GM12878 (cell line): ENCODE measurements at regions not wholly inside any gene's neighbourhood (a gene's known extent, or its start where the extent isn't known, plus 50 kb on each side); places are given as distances from the start of the nearest gene placed in this dataset.

Source experiments
- ATAC-seq: fragments of 200-7000 bp; cut with Tn5 transposase; 3 replicates; pipeline ENCODE4 v1.9.1; 2020; ENCODE audit warnings: mild to moderate bottlenecking, moderate library complexity
- BruUV-seq: library from RNA; stranded (reverse); fragments of 400-500 nt; replicated peaks from 2 replicates; lab custom pipeline; 2021; lab: Mats Ljungman, UMichigan
- CTCF ChIA-PET: fragments of 300-600 bp; sonication (Branson Sonifier 250); formaldehyde crosslinking; extraction: SDS; loops from one replicate; lab custom pipeline; 2021; ENCODE audit warnings: inconsistent platforms; lab: Yijun Ruan, JAX
- POLR2A ChIA-PET: fragments of 350-600 bp; formaldehyde crosslinking; extraction: SDS; loops from one replicate; lab custom pipeline; 2021; ENCODE audit warnings: inconsistent platforms; lab: Charles Lee
- RAD21 ChIA-PET: fragments of 300-600 bp; sonication (Branson Sonifier 250); formaldehyde crosslinking; loops from one replicate; lab custom pipeline; 2023; ENCODE audit warnings: antibody characterized with exemption; ENCODE audit not compliant: unreplicated experiment; lab: Charles Lee
- SMC1A ChIA-PET: fragments of 300-600 bp; sonication (Branson Sonifier 250); formaldehyde crosslinking; loops from one replicate; lab custom pipeline; 2023; ENCODE audit not compliant: unreplicated experiment, uncharacterized antibody; lab: Charles Lee
- DNase-seq: peaks from one replicate; pipeline ENCODE4 v3.0.0-alpha.2; 2011; ENCODE audit warnings: low read depth, low spot score
- FAIRE-seq: peaks from 3 replicates; lab custom pipeline; 2011; peaks lifted over from hg19 to GRCh38; lab: Jason Lieb, UNC
- H2AFZ ChIP-seq: 2 replicates; pipeline ENCODE4 v1.6.0; 2011; ENCODE audit warnings: low read depth, low read length, control low read depth; ENCODE audit not compliant: control insufficient read depth
- H3K27ac ChIP-seq: 2 replicates; pipeline ENCODE4 v1.5.1; 2011; ENCODE audit warnings: control low read depth; ENCODE audit not compliant: control insufficient read depth, insufficient read depth
- H3K27me3 ChIP-seq, 2 experiments: replicated peaks in 1 of 2; 2 replicates each; pipeline versions ENCODE4 v1.6.0 to v1.6.1; 2011; ENCODE audit warnings: low read length in 1 of 2; ENCODE audit not compliant: control insufficient read depth in 2 of 2, insufficient read depth in 2 of 2
- H3K36me3 ChIP-seq, 2 experiments: 2 replicates each; pipeline ENCODE4 v1.5.1; 2011; ENCODE audit warnings: low read length in 1 of 2; ENCODE audit not compliant: control insufficient read depth in 2 of 2, insufficient read depth in 2 of 2
- H3K4me1 ChIP-seq: 2 replicates; pipeline ENCODE4 v1.6.1; 2011; ENCODE audit warnings: mild to moderate bottlenecking, low read length, moderate library complexity, mixed read lengths; ENCODE audit not compliant: control insufficient read depth, insufficient read depth
- H3K4me2 ChIP-seq: 2 replicates; pipeline ENCODE4 v1.6.0; 2011; ENCODE audit warnings: control low read depth; ENCODE audit not compliant: control insufficient read depth, insufficient read depth
- H3K4me3 ChIP-seq: fragments of 200-600 bp; sonication (generic); 2 replicates; pipeline ENCODE4 v1.5.1; 2016
- H3K79me2 ChIP-seq: 2 replicates; pipeline ENCODE4 v1.6.0; 2011; ENCODE audit warnings: low read length; ENCODE audit not compliant: control insufficient read depth, insufficient read depth
- H3K9ac ChIP-seq: 2 replicates; pipeline ENCODE4 v1.8.0; 2011; ENCODE audit warnings: low read length, control low read depth, mixed read lengths; ENCODE audit not compliant: control insufficient read depth, insufficient read depth
- H3K9me3 ChIP-seq: replicated peaks from 3 replicates; pipeline ENCODE4 v1.5.1; 2011; ENCODE audit warnings: mild to moderate bottlenecking, low read length; ENCODE audit not compliant: control insufficient read depth, insufficient read depth
- H4K20me1 ChIP-seq: 2 replicates; pipeline ENCODE4 v1.6.0; 2011; ENCODE audit not compliant: control insufficient read depth, insufficient read depth
- BACH1 ChIP-seq: fragments of 450-650 bp; IDR thresholded peaks from 2 replicates; pipeline ENCODE4 v1.6.1; 2017; ENCODE audit warnings: mild to moderate bottlenecking, borderline replicate concordance
- BMI1 ChIP-seq: fragments of 450-650 bp; IDR thresholded peaks from 2 replicates; pipeline ENCODE4 v1.6.1; 2016; ENCODE audit warnings: mild to moderate bottlenecking, moderate library complexity, borderline replicate concordance
- CBX5 ChIP-seq: sonication (generic); IDR thresholded peaks from 2 replicates; pipeline ENCODE4 v1.6.1; 2016; ENCODE audit warnings: low read depth, moderate library complexity, mild to moderate bottlenecking, inconsistent platforms
- CEBPB ChIP-seq, 2 experiments: fragments of 150-350 bp in 1 of 2; IDR thresholded peaks; 2 replicates each; pipeline ENCODE4 v1.6.1; 2012 to 2014; ENCODE audit warnings: low read depth in 2 of 2, low read length in 2 of 2, borderline replicate concordance in 1 of 2, inconsistent platforms in 1 of 2
- CHD1 ChIP-seq: IDR thresholded peaks from 2 replicates; pipeline ENCODE4 v1.6.1; 2012; ENCODE audit warnings: low read depth, low read length, improper control_type of control experiment
- CHD2 ChIP-seq: IDR thresholded peaks from 2 replicates; pipeline ENCODE4 v1.6.1; 2011; ENCODE audit warnings: low read depth, low read length, improper control_type of control experiment, borderline replicate concordance
- CHD4 ChIP-seq: fragments of 200-600 bp; sonication (generic); IDR thresholded peaks from 2 replicates; pipeline ENCODE4 v1.6.1; 2016; ENCODE audit warnings: mild to moderate bottlenecking
- ESRRA ChIP-seq: IDR thresholded peaks from 2 replicates; pipeline ENCODE4 v1.6.1; 2012; ENCODE audit warnings: mild to moderate bottlenecking, low read length, improper control_type of control experiment
- MYB ChIP-seq: fragments of 150-350 bp; IDR thresholded peaks from 2 replicates; pipeline ENCODE4 v1.6.1; 2014; ENCODE audit warnings: mild to moderate bottlenecking, low read depth, low read length, borderline replicate concordance
- NR2F1 ChIP-seq: fragments of 450-650 bp; conservative IDR thresholded peaks from 2 replicates; pipeline ENCODE4 v1.6.1; 2017; ENCODE audit warnings: mild to moderate bottlenecking
- POLR2A ChIP-seq: IDR thresholded peaks from 2 replicates; pipeline ENCODE4 v1.6.1; 2011; ENCODE audit warnings: low read depth, mild to moderate bottlenecking, low read length
- RBBP5 ChIP-seq: fragments of 200-600 bp; sonication (generic); conservative IDR thresholded peaks from 2 replicates; pipeline ENCODE4 v1.6.1; 2016
- SP1 ChIP-seq: IDR thresholded peaks from one replicate; pipeline ENCODE4 v1.6.1; 2011; ENCODE audit warnings: low read depth, low read length
- SPI1 ChIP-seq: IDR thresholded peaks from 2 replicates; pipeline ENCODE4 v1.6.1; 2011; ENCODE audit warnings: low read depth, mild to moderate bottlenecking, low read length, moderate library complexity, borderline replicate concordance; ENCODE audit not compliant: insufficient read depth
- SREBF1 ChIP-seq: IDR thresholded peaks from 2 replicates; pipeline ENCODE4 v1.6.1; 2012; ENCODE audit warnings: mild to moderate bottlenecking, low read length
- TARDBP ChIP-seq: IDR thresholded peaks from 2 replicates; pipeline ENCODE4 v1.6.1; 2016; ENCODE audit warnings: borderline replicate concordance
- ZBTB4 ChIP-seq: fragments of 450-650 bp; formaldehyde crosslinking; IDR thresholded peaks from 2 replicates; pipeline ENCODE4 v1.4.0; 2022; ENCODE audit warnings: mild to moderate bottlenecking, moderate library complexity
- ZNF384 ChIP-seq: IDR thresholded peaks from 2 replicates; pipeline ENCODE4 v1.6.1; 2012; ENCODE audit warnings: low read depth, mild to moderate bottlenecking, low read length, improper control_type of control experiment, borderline replicate concordance
- ZNF592 ChIP-seq: fragments of 450-650 bp; IDR thresholded peaks from 2 replicates; pipeline ENCODE4 v1.6.1; 2017; ENCODE audit warnings: mild to moderate bottlenecking, moderate library complexity
- ZZZ3 ChIP-seq: IDR thresholded peaks from 2 replicates; pipeline ENCODE4 v1.6.1; 2011; ENCODE audit warnings: low read depth; ENCODE audit not compliant: control insufficient read depth, insufficient read length
- WGBS: methylation state at CpG from one replicate; pipeline ENCODE4 v1.1.6; 2016; ENCODE audit warnings: low lambda C conversion rate; ENCODE audit not compliant: insufficient replicate concordance, insufficient coverage; ENCODE audit errors: missing lambda C conversion rate; 5-methylcytosine and 5-hydroxymethylcytosine counted together
- in situ Hi-C: fragments of 300-500 bp; cut with MboI; formaldehyde crosslinking; loops from 9 replicates; pipeline ENCODE4 v1.14.3; 2018; ENCODE audit warnings: mixed read lengths
- intact Hi-C: fragments of 100-400 bp; cut with micrococcal nuclease; formaldehyde crosslinking; loops from one replicate; pipeline ENCODE4 v1.14.2; 2022; ENCODE audit not compliant: unreplicated experiment

GRCh38 chr6:145442110-145442509, 293.2 kb downstream of the EPM2A start (continued):
- no peak for TF ChIP-seq SP1
- no peak for TF ChIP-seq ESRRA
- no peak for TF ChIP-seq SREBF1
- no peak for TF ChIP-seq CHD1
- TF ChIP-seq POLR2A: no peak
- no peak for TF ChIP-seq CHD2
- TF ChIP-seq NR2F1: no peak
- TF ChIP-seq RBBP5: no peak

GRCh38 chr6:145445674-145446073, 289.6 kb downstream of the EPM2A start:
- in situ Hi-C loops: no loop called here
- H3K27ac ChIP-seq: no peak overlapping the region
- RAD21 ChIA-PET: no interaction called here
- peaks cover 1% of the 10 kb centered on the region; the same call in 2 of the 3 replicates for H3K9me3 ChIP-seq
- no peak overlapping the region for H3K4me2 ChIP-seq
- CTCF ChIA-PET: interaction anchor here (1.5 kb wide), 1 partner anchor 13 kb away, joined by 3 read pairs; no protein-coding TSS in a partner anchor
- no peak for DNase-seq
- no peak for FAIRE-seq
- SMC1A ChIA-PET: no interaction called here
- H4K20me1 ChIP-seq: no peaks in the 10 kb centered on the region
- ATAC-seq: no peak
- intact Hi-C loops: no loop called here
- BruUV-seq: no TSS peak
- no peaks in the 10 kb centered on the region for H3K4me1 ChIP-seq
- H3K36me3 ChIP-seq: no peaks in the 10 kb centered on the region
- POLR2A ChIA-PET: no interaction called here
- H3K27me3 ChIP-seq: no peaks in the 10 kb centered on the region
- no peak overlapping the region for H2AFZ ChIP-seq
- H3K79me2 ChIP-seq: no peaks in the 10 kb centered on the region
- H3K4me3 ChIP-seq: no peak overlapping the region
- H3K9ac ChIP-seq: no peak overlapping the region
- WGBS: 0% methylated on average over 1 of the region's 1 CpG
- TF ChIP-seq BMI1 (no peak), MYB (no peak), CBX5 (no peak), ZNF384 (no peak), BACH1 (no peak), ZBTB4 (CRISPR knock-in tag) (no peak), SPI1 (no peak), ZZZ3 (no peak), CEBPB (IDR thresholded peaks at IDR 0.05; ENCODE audit: borderline replicate concordance in 1 of 2, low read depth in 2 of 2, low read length in 2 of 2) (no peak), ZNF592 (no peak), CHD4 (no peak), TARDBP (no peak)
